ENCODE measurements at regions not wholly inside any gene's neighbourhood (a gene's known extent, or its start where the extent isn't known, plus 50 kb on each side); places are given as distances from the start of the nearest gene placed in this dataset.

GRCh38 chr1:30490554-30491053 is 232.8 kb downstream of the MATN1 start:
- no peak for TF ChIP-seq SIN3A (IDR thresholded peaks at IDR 0.05; ENCODE audit: borderline replicate concordance, insufficient read depth, low read length)
- no peak for TF ChIP-seq POLR2AphosphoS5 (IDR thresholded peaks at IDR 0.05; ENCODE audit: low read depth, low read length)
- TF ChIP-seq TAF1 (IDR thresholded peaks at IDR 0.05; ENCODE audit: borderline replicate concordance, insufficient read depth, low read length) = no peak
- no peak for TF ChIP-seq FOXP2 (optimal IDR thresholded peaks at IDR 0.05; ENCODE audit: borderline replicate concordance, extremely low read depth, extremely low read length, insufficient read depth)
- TF ChIP-seq REST (IDR thresholded peaks at IDR 0.05; ENCODE audit: insufficient read depth in 1 of 2, low read depth in 2 of 2, low read length in 2 of 2) = no peak

- TF ChIP-seq REST (IDR thresholded peaks at IDR 0.05; ENCODE audit: insufficient read depth in 1 of 2, low read depth in 2 of 2, low read length in 2 of 2) = no peak
- TF ChIP-seq TAF1 (IDR thresholded peaks at IDR 0.05; ENCODE audit: borderline replicate concordance, insufficient read depth, low read length) = no peak
- no peak for TF ChIP-seq SIN3A (IDR thresholded peaks at IDR 0.05; ENCODE audit: borderline replicate concordance, insufficient read depth, low read length)
- no peak for TF ChIP-seq FOXP2 (optimal IDR thresholded peaks at IDR 0.05; ENCODE audit: borderline replicate concordance, extremely low read depth, extremely low read length, insufficient read depth)
- TF ChIP-seq POLR2AphosphoS5 (IDR thresholded peaks at IDR 0.05; ENCODE audit: low read depth, low read length) = no peak
These were observed 233.5 kb downstream of the MATN1 start for GRCh38 chr1:30489737-30490389.

- TF ChIP-seq TAF1 (IDR thresholded peaks at IDR 0.05; ENCODE audit: borderline replicate concordance, insufficient read depth, low read length) = no peak
- TF ChIP-seq REST (IDR thresholded peaks at IDR 0.05; ENCODE audit: insufficient read depth in 1 of 2, low read depth in 2 of 2, low read length in 2 of 2) = no peak
- no peak for TF ChIP-seq SIN3A (IDR thresholded peaks at IDR 0.05; ENCODE audit: borderline replicate concordance, insufficient read depth, low read length)
- no peak for TF ChIP-seq POLR2AphosphoS5 (IDR thresholded peaks at IDR 0.05; ENCODE audit: low read depth, low read length)
- TF ChIP-seq FOXP2 (optimal IDR thresholded peaks at IDR 0.05; ENCODE audit: borderline replicate concordance, extremely low read depth, extremely low read length, insufficient read depth) = no peak
These were observed 235.0 kb downstream of the MATN1 start for GRCh38 chr1:30488324-30488913.

- TF ChIP-seq SIN3A (IDR thresholded peaks at IDR 0.05; ENCODE audit: borderline replicate concordance, insufficient read depth, low read length) (no peak), TAF1 (IDR thresholded peaks at IDR 0.05; ENCODE audit: borderline replicate concordance, insufficient read depth, low read length) (no peak), POLR2AphosphoS5 (IDR thresholded peaks at IDR 0.05; ENCODE audit: low read depth, low read length) (no peak), REST (IDR thresholded peaks at IDR 0.05; ENCODE audit: insufficient read depth in 1 of 2, low read depth in 2 of 2, low read length in 2 of 2) (no peak), FOXP2 (optimal IDR thresholded peaks at IDR 0.05; ENCODE audit: borderline replicate concordance, extremely low read depth, extremely low read length, insufficient read depth) (no peak)
These were observed 236.3 kb downstream of the MATN1 start for GRCh38 chr1:30487042-30487441.

Measured in PFSK-1 (cell line).